ENCODE measurements at regions not wholly inside any gene's neighbourhood (a gene's known extent, or its start where the extent isn't known, plus 50 kb on each side); places are given as distances from the start of the nearest gene placed in this dataset.
"Not testable (repeated sequence)": the region's sequence is repeated elsewhere in the genome, so short reads cannot be mapped to it uniquely, and the experiment has no call there.

DNA sequence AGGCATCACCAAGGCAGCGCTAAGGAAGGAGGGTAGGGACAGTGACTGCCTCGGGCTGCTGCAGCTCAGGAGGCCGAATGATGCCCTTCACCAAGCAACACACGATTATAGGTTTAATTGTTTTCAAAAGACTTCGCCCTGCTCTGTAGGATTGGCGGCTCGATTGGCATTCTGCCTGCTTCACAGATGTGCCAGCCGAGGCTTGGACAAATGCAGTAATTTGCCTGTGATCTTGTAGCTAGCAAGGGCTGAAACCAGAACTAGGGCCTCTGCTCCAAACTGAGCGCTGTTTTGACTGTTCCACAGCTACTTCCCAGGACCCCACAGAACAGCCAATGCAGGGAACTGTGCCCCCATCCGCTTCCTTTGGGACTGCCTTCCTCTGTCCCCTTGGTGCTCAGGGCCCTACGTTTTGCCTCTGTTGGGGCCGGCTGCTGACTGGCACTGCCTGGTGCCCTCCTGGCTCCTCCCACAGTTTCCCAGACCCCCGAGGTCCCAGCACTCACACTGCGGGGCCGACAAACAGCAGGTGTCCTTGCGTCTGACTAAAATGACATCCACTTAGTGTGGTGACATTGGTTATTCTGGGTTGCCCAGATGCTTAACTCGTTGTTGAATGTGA, 62.6 kb upstream of the EN2 start:
- DNase-seq (ENCODE audit: low read depth in 2 of 3, low spot score in 1 of 3): no peak

- DNase-seq (ENCODE audit: low read depth in 2 of 3, low spot score in 1 of 3): no peak
These were observed 61.3 kb upstream of the EN2 start for GRCh38 chr7:155396661-155397060.

DNA sequence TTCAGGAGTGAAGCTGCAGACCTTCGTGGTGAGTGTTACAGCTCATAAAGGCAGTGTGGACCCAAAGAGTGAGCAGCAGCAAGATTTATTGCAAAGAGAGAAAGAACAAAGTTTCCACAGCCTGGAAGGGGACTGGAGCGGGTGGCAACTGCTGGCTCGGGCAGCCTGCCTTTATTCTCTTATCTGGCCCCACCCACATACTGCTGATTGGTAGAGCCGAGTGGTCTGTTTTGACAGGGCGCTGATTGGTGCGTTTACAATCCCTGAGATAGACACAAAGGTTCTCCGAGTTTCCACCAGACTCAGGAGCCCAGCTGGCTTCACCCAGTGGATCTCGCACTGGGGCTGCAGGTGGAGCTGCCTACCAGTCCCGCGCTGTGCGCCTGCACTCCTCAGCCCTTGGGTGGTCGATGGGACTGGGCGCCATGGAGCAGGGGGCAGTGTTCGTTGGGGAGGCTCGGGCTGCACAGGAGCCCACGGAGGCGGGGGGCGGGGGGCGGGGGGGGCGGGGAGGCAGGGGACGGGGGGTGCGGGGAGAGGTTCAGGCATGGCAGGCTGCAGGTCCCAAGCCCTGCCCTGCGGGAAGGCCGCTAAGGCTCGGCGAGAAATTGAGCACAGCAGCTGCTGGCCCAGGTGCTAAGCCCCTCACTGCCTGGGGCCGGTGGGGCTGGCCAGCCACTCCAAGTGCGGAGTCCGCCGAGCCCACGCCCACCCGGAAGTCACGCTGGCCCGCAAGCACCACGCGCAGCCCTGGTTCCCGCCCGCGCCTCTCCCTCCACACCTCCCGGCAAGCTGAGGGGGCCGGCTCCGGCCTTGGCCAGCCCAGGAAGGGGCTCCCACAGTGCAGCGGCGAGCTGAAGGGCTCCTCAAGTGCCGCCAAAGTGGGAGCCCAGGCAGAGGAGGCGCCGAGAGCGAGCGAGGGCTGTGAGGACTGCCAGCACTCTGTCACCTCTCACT, 59.9 kb upstream of the EN2 start:
- not testable (repeated sequence) for DNase-seq (ENCODE audit: low read depth in 2 of 3, low spot score in 1 of 3)

GRCh38 chr7:155398944-155399343, 59.0 kb upstream of the EN2 start:
- no peak for DNase-seq (ENCODE audit: low read depth in 2 of 3, low spot score in 1 of 3)

DNA sequence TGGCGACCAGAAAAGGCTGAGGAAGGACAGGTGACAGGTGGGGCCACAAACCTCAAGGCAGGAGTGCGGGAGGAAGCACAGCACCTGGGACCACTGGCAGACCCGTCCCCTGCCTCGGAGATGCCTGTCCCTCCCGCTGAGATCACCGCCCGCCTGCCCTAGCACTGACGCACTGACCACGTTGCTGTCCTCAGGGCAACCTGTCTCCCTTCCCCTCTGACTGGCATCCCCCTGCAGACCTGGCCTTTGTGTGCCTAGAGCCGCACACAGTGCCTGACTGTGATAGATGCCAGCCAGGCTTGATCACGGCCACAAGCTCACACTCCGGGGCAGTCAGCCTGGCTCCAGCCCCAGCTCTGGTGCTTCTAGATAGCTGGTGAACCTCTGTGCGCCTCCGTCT, 58.4 kb upstream of the EN2 start:
- no peak for DNase-seq (ENCODE audit: low read depth in 2 of 3, low spot score in 1 of 3)

GRCh38 chr7:155401231-155401630, 56.7 kb upstream of the EN2 start:
- DNase-seq (ENCODE audit: low read depth in 2 of 3, low spot score in 1 of 3): no peak

DNA sequence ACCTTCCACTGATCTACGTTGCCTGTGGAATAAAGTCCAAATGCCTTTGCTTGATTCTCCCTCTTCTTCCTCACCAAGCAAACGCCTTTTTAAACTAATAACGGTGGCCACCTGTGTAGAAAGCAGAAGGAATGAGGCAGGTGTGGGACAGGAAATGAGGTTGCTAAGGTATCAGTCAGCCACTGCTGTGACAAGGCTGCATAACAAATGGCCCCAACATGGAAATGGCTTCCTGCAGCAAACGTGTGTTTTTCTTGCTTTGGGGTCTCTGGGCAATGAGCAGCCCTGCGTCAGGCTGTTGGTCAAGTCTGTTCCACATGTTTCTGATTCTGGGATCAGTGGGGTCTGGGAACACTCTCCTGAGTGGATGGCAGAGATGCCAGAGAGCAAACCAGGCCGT, 56.0 kb upstream of the EN2 start:
- no peak for DNase-seq (ENCODE audit: low read depth in 2 of 3, low spot score in 1 of 3)

DNA sequence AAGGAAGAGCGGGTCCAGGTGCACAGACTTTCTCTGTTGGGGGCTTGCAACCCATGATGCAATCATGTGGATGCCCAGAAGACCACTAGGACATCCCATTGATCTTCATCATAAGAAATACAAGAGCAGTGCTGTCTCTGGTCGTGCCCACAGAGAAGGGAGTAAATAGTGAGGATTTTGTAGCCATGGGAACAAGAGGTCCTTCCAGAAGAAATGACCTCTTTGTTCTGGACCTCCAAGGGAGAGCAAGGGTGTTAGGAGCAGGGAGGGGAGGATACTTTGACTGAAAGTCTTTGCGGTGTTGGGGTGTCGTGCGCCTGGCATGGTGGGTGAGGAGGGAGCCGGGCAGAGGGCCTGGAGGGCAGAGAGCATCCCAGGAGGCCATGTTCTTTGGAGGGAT, 55.0 kb upstream of the EN2 start:
- no peak for DNase-seq (ENCODE audit: low read depth in 2 of 3, low spot score in 1 of 3)

DNA sequence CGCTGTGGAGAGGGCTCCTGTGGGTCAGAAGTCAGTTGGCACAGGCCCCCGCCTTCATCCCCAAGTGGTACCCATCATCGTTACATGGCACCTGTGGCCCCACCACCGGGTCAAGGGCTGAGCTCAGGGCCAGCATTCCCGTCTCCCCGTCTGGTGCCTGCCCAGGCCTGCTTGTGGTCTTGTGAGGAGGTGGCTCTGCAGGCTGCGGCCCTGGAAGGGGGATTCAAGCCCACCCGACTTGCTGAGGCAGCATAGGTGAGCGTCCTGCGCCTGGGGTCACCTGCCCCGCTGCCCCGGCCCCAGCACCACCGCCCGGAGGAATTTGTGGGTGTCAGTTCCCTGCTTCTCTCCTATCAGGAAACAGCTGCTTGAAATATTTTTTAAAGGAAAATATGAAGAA, 53.0 kb upstream of the EN2 start:
- no peak for DNase-seq (ENCODE audit: low read depth in 2 of 3, low spot score in 1 of 3)

DNA sequence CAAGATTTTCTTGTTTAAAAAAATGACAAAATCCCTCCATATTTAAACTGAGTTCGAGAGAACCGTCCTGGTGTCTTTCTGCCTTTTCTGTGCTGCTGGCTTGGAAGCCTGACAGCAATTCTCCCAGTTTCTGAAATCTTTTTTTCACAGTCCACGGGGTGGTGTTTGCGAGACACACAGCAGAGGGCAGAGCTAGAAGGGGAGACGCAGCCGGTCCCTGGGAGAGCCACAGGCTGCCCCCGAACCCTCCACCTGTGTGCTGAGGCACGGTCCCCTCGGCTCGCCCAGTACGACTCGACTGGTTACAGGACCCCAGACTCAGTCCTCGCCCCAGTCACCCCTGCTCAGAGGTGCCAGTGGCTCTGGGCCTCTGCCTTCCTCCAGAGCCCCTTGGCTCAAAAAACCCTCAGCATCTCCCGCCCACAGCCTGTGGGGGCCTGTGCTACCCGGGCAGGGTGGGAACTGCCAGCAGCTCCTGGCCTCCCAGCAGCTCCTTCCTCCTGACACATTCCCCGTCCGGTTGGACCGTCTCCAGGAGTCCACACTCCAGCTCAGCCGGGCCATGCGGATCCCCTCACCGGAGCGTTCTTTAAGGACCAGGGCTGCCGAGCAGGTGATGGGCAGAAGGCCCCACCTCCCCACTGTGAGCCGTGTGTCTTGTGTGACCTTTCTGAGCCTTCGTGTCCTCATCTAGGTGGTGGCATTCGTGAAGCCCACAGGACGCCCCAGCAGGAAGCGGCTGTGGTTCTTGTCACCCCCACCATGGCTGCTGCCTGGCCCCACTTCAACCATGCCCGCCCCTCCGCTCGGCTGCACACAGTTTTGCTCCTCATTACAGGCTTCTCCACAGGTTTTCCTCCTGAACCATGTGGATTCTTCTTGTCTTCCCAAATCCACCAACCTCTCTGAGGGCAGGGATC, 52.3 kb upstream of the EN2 start:
- no peak for DNase-seq (ENCODE audit: low read depth in 2 of 3, low spot score in 1 of 3)

- no peak for DNase-seq (ENCODE audit: low read depth in 2 of 3, low spot score in 1 of 3)
These were observed 50.1 kb upstream of the EN2 start for GRCh38 chr7:155407799-155408198.

All from stimulated activated CD4-positive, alpha-beta T cell treated with anti-CD3 and anti-CD28 coated beads, Interleukin-12 subunit alpha, Interleukin-12 subunit beta, amount 100 ng/mL, for 48 hours (primary cell).